ENCODE measurements at regions not wholly inside any gene's neighbourhood (a gene's known extent, or its start where the extent isn't known, plus 50 kb on each side); places are given as distances from the start of the nearest gene placed in this dataset.

- TF ChIP-seq, protein P1, sequence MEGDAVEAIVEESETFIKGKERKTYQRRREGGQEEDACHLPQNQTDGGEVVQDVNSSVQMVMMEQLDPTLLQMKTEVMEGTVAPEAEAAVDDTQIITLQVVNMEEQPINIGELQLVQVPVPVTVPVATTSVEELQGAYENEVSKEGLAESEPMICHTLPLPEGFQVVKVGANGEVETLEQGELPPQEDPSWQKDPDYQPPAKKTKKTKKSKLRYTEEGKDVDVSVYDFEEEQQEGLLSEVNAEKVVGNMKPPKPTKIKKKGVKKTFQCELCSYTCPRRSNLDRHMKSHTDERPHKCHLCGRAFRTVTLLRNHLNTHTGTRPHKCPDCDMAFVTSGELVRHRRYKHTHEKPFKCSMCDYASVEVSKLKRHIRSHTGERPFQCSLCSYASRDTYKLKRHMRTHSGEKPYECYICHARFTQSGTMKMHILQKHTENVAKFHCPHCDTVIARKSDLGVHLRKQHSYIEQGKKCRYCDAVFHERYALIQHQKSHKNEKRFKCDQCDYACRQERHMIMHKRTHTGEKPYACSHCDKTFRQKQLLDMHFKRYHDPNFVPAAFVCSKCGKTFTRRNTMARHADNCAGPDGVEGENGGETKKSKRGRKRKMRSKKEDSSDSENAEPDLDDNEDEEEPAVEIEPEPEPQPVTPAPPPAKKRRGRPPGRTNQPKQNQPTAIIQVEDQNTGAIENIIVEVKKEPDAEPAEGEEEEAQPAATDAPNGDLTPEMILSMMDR (conservative IDR thresholded peaks at IDR 0.05; ENCODE audit: low read depth, low read length): no peak
- no peak for TF ChIP-seq EZH2 (IDR thresholded peaks at IDR 0.05; ENCODE audit: borderline replicate concordance, low read depth, low read length, poor library complexity, severe bottlenecking)
These were observed 1071.9 kb upstream of the CDH2 start for GRCh38 chr18:29248805-29249204.

All from A673 (cell line).